ENCODE measurements at regions not wholly inside any gene's neighbourhood (a gene's known extent, or its start where the extent isn't known, plus 50 kb on each side); places are given as distances from the start of the nearest gene placed in this dataset.
"Not testable (repeated sequence)": the region's sequence is repeated elsewhere in the genome, so short reads cannot be mapped to it uniquely, and the experiment has no call there.

- not testable (repeated sequence) for H3K27me3 Mint-ChIP-seq (ENCODE audit: low read depth); H3K9me3 Mint-ChIP-seq; ATAC-seq (replicated peaks in 1 of 2); DNase-seq; H3K27ac Mint-ChIP-seq; H3K36me3 Mint-ChIP-seq (ENCODE audit: insufficient read depth in 2 of 2); H3K4me3 Mint-ChIP-seq
- H3K4me1 Mint-ChIP-seq (ENCODE audit: low read depth), result peaks cover 42% of the 10 kb centered on the region
These were observed 69.9 kb upstream of the ZNF217 start for GRCh38 chr20:53663521-53663920.

- no peaks in the 10 kb centered on the region for H3K27me3 Mint-ChIP-seq (ENCODE audit: low read depth)
- peaks cover 52% of the 10 kb centered on the region for H3K4me1 Mint-ChIP-seq (ENCODE audit: low read depth)
- H3K9me3 Mint-ChIP-seq, result no peaks in the 10 kb centered on the region
- no peak overlapping the region for H3K4me3 Mint-ChIP-seq
- ATAC-seq (replicated peaks in 1 of 2) (no peak), DNase-seq (no peak)
- H3K36me3 Mint-ChIP-seq (ENCODE audit: insufficient read depth in 2 of 2), result no peaks in the 10 kb centered on the region
- no peak overlapping the region for H3K27ac Mint-ChIP-seq
These were observed 69.0 kb upstream of the ZNF217 start for GRCh38 chr20:53662595-53662994.

DNA sequence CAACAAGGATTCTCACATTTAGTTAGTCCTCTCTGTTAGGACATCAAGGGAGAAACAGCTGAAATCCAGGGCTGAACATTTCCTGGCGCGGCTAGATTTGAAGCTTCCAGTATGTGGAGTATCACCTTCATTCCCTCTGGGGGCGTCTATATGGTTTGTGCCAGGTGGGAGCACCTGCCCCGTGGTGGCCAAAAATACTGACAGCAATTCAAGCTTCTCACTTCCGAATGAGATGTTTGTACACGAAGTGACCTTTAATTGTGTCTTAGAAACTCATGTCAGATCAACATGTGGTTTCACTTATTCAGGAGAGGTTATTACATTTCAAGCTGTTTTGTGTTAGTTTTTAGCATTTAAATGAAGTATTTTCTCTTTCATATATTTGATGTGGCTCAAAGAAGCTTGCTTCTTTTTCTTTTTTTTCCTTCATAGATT is 67.3 kb upstream of the ZNF217 start:
- H3K36me3 Mint-ChIP-seq (ENCODE audit: insufficient read depth in 2 of 2), result no peaks in the 10 kb centered on the region
- peaks cover 68% of the 10 kb centered on the region for H3K4me1 Mint-ChIP-seq (ENCODE audit: low read depth)
- H3K27me3 Mint-ChIP-seq (ENCODE audit: low read depth), result no peaks in the 10 kb centered on the region
- ATAC-seq (replicated peaks in 1 of 2), result peak; percentile 16 to 35
- peak in 1 of 2 donors; percentile 23 for DNase-seq
- peak overlapping the region; percentile 96 for H3K27ac Mint-ChIP-seq
- no peaks in the 10 kb centered on the region for H3K9me3 Mint-ChIP-seq
- peak overlapping the region; percentile 87 to 94 for H3K4me3 Mint-ChIP-seq

GRCh38 chr20:53660078-53660909 is 66.7 kb upstream of the ZNF217 start:
- Mint-ChIP-seq H3K36me3 (ENCODE audit: insufficient read depth in 2 of 2) (no peaks in the 10 kb centered on the region), H3K9me3 (no peaks in the 10 kb centered on the region), H3K27me3 (ENCODE audit: low read depth) (no peaks in the 10 kb centered on the region), H3K4me3 (peak overlapping the region; percentile 87 to 94), H3K27ac (peak overlapping the region; percentile 96), H3K4me1 (ENCODE audit: low read depth) (peaks cover 74% of the 10 kb centered on the region)
- DNase-seq (peak; percentile 47 to 54), ATAC-seq (replicated peaks in 1 of 2) (peak; percentile 48 to 57)

GRCh38 chr20:53658973-53659372 is 65.3 kb upstream of the ZNF217 start:
- no peaks in the 10 kb centered on the region for H3K9me3 Mint-ChIP-seq
- H3K4me1 Mint-ChIP-seq (ENCODE audit: low read depth), result peaks cover 85% of the 10 kb centered on the region
- no peaks in the 10 kb centered on the region for H3K36me3 Mint-ChIP-seq (ENCODE audit: insufficient read depth in 2 of 2)
- no peak for ATAC-seq (replicated peaks in 1 of 2)
- H3K27ac Mint-ChIP-seq, result no peak overlapping the region
- peak overlapping the region in 1 of 2 donors; percentile 87 for H3K4me3 Mint-ChIP-seq
- H3K27me3 Mint-ChIP-seq (ENCODE audit: low read depth), result no peaks in the 10 kb centered on the region
- DNase-seq, result no peak

GRCh38 chr20:53658322-53658721 is 64.7 kb upstream of the ZNF217 start:
- peak overlapping the region in 1 of 2 donors; percentile 23 for H3K4me3 Mint-ChIP-seq
- peak overlapping the region; percentile 57 for H3K27ac Mint-ChIP-seq
- peaks cover 91% of the 10 kb centered on the region for H3K4me1 Mint-ChIP-seq (ENCODE audit: low read depth)

GRCh38 chr20:53657732-53658131 is 64.1 kb upstream of the ZNF217 start:
- no peaks in the 10 kb centered on the region for H3K9me3 Mint-ChIP-seq
- peak overlapping the region; percentile 98 for H3K27ac Mint-ChIP-seq
- no peaks in the 10 kb centered on the region for H3K36me3 Mint-ChIP-seq (ENCODE audit: insufficient read depth in 2 of 2)
- H3K4me1 Mint-ChIP-seq (ENCODE audit: low read depth), result peaks cover 95% of the 10 kb centered on the region
- no peaks in the 10 kb centered on the region for H3K27me3 Mint-ChIP-seq (ENCODE audit: low read depth)
- ATAC-seq (replicated peaks in 1 of 2) (no peak), DNase-seq (no peak)
- peak overlapping the region; percentile 69 to 89 for H3K4me3 Mint-ChIP-seq

More at GRCh38 chr20:53658322-53658721, 64.7 kb upstream of the ZNF217 start:
- no peak for ATAC-seq (replicated peaks in 1 of 2)
- no peak for DNase-seq
- H3K36me3 Mint-ChIP-seq (ENCODE audit: insufficient read depth in 2 of 2), result no peaks in the 10 kb centered on the region
- no peaks in the 10 kb centered on the region for H3K27me3 Mint-ChIP-seq (ENCODE audit: low read depth)
- H3K9me3 Mint-ChIP-seq, result no peaks in the 10 kb centered on the region

GRCh38 chr20:53657279-53657678 is 63.6 kb upstream of the ZNF217 start:
- Mint-ChIP-seq H3K27me3 (ENCODE audit: low read depth) (no peaks in the 10 kb centered on the region), H3K9me3 (no peaks in the 10 kb centered on the region), H3K36me3 (ENCODE audit: insufficient read depth in 2 of 2) (no peaks in the 10 kb centered on the region), H3K4me3 (peak overlapping the region; percentile 69 to 89), H3K4me1 (ENCODE audit: low read depth) (peaks cover 95% of the 10 kb centered on the region), H3K27ac (peak overlapping the region; percentile 98)
- ATAC-seq (replicated peaks in 1 of 2) (peak in 1 of 2 donors; percentile 27), DNase-seq (no peak)

- Mint-ChIP-seq H3K27me3 (ENCODE audit: low read depth) (no peaks in the 10 kb centered on the region), H3K4me3 (peak overlapping the region; percentile 69 to 89), H3K4me1 (ENCODE audit: low read depth) (peaks cover 93% of the 10 kb centered on the region), H3K9me3 (no peaks in the 10 kb centered on the region), H3K27ac (peak overlapping the region; percentile 98), H3K36me3 (ENCODE audit: insufficient read depth in 2 of 2) (no peaks in the 10 kb centered on the region)
- DNase-seq (no peak), ATAC-seq (replicated peaks in 1 of 2) (peak; percentile 37 to 39)
These were observed 62.9 kb upstream of the ZNF217 start for GRCh38 chr20:53656293-53657202.

DNA sequence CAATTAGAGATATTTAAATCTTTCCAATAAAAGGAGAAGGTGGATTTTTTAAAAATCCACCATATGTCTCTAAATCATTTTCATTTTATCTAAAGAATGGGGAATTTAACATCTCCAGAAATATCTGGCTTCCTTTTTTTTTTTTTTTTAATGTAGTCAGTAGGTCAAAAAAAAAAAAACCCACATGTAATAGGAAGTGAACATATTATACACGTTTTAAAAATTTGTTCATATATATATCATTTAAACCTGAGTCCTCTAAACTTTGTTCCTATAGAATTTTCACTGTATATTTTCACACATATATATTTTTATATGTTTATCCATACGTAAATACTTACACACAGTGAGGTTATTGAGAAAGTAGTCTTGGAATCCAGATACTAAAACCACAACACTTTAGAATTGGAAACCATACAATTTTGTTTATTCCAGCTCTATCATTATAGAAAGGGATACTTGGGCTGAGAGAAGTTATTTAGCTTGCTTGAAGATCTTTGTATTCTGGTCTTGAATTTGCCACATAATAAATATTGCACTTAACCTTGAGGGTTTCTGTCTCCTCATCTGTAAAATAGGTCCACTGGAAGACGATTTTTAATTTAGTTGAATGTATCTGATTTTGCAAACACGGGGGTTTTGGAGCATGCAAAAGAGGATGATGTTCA is 62.1 kb upstream of the ZNF217 start:
- H3K4me1 Mint-ChIP-seq (ENCODE audit: low read depth), result peaks cover 85% of the 10 kb centered on the region
- H3K4me3 Mint-ChIP-seq, result peak overlapping the region in 1 of 2 donors; percentile 89
- H3K27ac Mint-ChIP-seq, result peak overlapping the region; percentile 98
- no peaks in the 10 kb centered on the region for H3K9me3 Mint-ChIP-seq
- no peak for DNase-seq
- H3K27me3 Mint-ChIP-seq (ENCODE audit: low read depth), result no peaks in the 10 kb centered on the region
- no peaks in the 10 kb centered on the region for H3K36me3 Mint-ChIP-seq (ENCODE audit: insufficient read depth in 2 of 2)
- no peak for ATAC-seq (replicated peaks in 1 of 2)

DNA sequence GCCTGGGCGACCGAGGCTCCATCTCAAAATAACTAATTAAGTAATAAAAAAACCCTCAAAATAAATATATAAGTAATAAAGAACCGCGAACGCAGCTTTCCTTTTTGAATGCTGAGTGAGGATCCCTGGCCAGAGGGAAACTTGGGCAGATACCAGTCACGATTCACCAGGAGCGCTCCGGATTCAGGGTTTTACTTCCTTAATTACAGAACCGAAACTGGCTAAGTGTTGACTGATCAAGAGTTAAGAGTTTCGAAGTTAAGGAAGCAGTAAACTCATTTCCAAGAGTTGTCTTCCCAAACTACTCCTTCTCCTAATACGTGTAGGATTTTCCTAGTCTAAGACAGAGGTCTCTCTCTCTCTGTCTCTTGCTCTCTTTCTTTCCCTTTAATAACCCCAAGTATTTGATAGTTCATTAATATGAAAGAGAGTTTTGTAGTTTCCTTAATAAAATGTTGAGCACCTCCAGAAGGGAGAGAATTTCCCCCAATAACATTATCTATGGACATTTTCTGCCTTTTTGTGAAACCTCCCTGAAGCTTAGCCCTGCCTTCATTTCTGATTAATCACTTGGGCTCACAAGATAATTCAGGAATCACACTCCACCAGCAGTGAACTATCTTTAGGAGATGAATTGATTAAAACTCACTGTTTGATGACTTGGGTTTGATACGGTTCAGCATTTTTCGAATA is 61.4 kb upstream of the ZNF217 start:
- H3K27ac Mint-ChIP-seq, result no peak overlapping the region
- H3K36me3 Mint-ChIP-seq (ENCODE audit: insufficient read depth in 2 of 2), result no peaks in the 10 kb centered on the region
- H3K9me3 Mint-ChIP-seq, result no peaks in the 10 kb centered on the region
- ATAC-seq (replicated peaks in 1 of 2) (no peak), DNase-seq (no peak)
- H3K4me1 Mint-ChIP-seq (ENCODE audit: low read depth), result peaks cover 79% of the 10 kb centered on the region
- H3K4me3 Mint-ChIP-seq, result peak overlapping the region in 1 of 2 donors; percentile 27
- H3K27me3 Mint-ChIP-seq (ENCODE audit: low read depth), result no peaks in the 10 kb centered on the region

- not testable (repeated sequence) for H3K9me3 Mint-ChIP-seq; H3K36me3 Mint-ChIP-seq (ENCODE audit: insufficient read depth in 2 of 2); DNase-seq; H3K4me3 Mint-ChIP-seq; H3K27ac Mint-ChIP-seq; ATAC-seq (replicated peaks in 1 of 2); H3K27me3 Mint-ChIP-seq (ENCODE audit: low read depth)
- peaks cover 73% of the 10 kb centered on the region for H3K4me1 Mint-ChIP-seq (ENCODE audit: low read depth)
These were observed 60.9 kb upstream of the ZNF217 start for GRCh38 chr20:53654521-53654920.

All from activated T-cell treated with anti-CD3 and anti-CD28 coated beads, Interleukin-2, amount 50 U/mL, for 72 hours (primary cell).